ENCODE measurements at regions not wholly inside any gene's neighbourhood (a gene's known extent, or its start where the extent isn't known, plus 50 kb on each side); places are given as distances from the start of the nearest gene placed in this dataset.

DNA sequence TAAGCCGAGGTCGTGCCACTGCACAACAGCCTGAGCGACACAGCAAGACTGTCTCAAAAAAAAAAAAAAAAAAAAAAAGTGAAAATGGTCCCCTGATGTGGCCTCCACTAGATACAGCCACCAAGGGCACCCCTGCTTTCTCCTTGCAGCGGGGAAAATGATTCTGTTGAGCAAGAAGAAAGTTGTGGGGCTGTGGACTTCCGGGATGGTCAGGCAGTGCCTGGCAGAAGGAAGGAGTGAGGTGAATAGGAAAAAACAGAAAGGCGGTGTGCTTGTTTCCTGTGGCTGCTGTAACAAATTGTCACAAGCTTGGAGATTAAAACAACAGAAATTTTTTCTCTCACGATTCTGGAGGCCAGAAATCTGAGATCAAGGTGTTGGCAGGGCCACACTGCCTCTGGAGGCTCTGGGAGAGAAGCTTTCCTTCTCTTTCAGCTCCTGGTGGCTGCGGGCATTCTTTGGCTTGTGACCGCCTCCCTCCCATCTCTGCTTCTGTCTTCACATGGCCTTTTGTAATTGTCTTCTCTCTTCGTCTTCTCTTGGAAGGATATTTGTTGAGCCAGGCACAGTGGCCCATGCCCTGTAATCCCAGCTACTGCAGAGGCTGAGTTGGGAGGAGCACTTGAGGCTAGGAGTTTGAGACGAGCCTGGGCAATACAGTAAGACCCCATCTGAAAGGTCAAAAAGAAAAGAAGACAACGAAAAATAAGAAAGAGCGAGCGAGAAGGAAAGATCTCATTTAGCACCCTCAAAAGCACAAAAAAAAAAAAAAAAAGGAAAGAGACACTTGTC lies 116.6 kb upstream of the MED13L start:
- Histone ChIP-seq H3K27ac (ENCODE audit: poor library complexity, severe bottlenecking) (no peak overlapping the region), H3K4me1 (ENCODE audit: insufficient read depth, poor library complexity, severe bottlenecking) (peaks cover 15% of the 10 kb centered on the region), H3K9me3 (ENCODE audit: severe bottlenecking) (peaks cover 6% of the 10 kb centered on the region), H3K36me3 (ENCODE audit: low read depth) (no peaks in the 10 kb centered on the region), H3K4me3 (ENCODE audit: severe bottlenecking) (no peak overlapping the region), H3K27me3 (ENCODE audit: insufficient read depth, poor library complexity, severe bottlenecking) (no peaks in the 10 kb centered on the region)
- TF ChIP-seq, protein P1, sequence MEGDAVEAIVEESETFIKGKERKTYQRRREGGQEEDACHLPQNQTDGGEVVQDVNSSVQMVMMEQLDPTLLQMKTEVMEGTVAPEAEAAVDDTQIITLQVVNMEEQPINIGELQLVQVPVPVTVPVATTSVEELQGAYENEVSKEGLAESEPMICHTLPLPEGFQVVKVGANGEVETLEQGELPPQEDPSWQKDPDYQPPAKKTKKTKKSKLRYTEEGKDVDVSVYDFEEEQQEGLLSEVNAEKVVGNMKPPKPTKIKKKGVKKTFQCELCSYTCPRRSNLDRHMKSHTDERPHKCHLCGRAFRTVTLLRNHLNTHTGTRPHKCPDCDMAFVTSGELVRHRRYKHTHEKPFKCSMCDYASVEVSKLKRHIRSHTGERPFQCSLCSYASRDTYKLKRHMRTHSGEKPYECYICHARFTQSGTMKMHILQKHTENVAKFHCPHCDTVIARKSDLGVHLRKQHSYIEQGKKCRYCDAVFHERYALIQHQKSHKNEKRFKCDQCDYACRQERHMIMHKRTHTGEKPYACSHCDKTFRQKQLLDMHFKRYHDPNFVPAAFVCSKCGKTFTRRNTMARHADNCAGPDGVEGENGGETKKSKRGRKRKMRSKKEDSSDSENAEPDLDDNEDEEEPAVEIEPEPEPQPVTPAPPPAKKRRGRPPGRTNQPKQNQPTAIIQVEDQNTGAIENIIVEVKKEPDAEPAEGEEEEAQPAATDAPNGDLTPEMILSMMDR (IDR thresholded peaks at IDR 0.05; ENCODE audit: poor library complexity, severe bottlenecking): no peak
- DNase-seq (ENCODE audit: low spot score) (no peak), ATAC-seq (ENCODE audit: low read depth) (no peak)

DNA sequence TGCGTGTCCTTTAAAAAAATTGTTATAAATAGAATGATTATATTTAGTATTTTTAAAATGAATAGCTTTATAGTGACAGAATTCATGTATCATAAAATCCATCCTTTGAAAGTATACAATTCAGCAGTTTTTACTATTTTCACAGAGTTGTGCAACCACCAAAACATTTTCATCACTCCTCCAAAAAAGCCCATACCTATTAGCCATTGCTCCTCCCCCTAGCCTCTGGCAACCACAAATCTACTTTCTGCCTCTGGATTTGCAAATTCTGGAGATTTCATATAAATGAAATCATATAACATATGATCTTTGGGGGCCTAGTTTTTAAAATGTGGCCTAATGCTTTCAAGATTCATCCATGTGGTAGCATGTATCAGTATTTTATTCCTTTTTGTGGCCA lies 117.9 kb upstream of the MED13L start:
- Histone ChIP-seq H3K36me3 (ENCODE audit: low read depth) (no peaks in the 10 kb centered on the region), H3K27me3 (ENCODE audit: insufficient read depth, poor library complexity, severe bottlenecking) (no peaks in the 10 kb centered on the region), H3K4me3 (ENCODE audit: severe bottlenecking) (no peak overlapping the region), H3K9me3 (ENCODE audit: severe bottlenecking) (peaks cover 6% of the 10 kb centered on the region), H3K27ac (ENCODE audit: poor library complexity, severe bottlenecking) (no peak overlapping the region), H3K4me1 (ENCODE audit: insufficient read depth, poor library complexity, severe bottlenecking) (peaks cover 6% of the 10 kb centered on the region)
- ATAC-seq (ENCODE audit: low read depth) (no peak), DNase-seq (ENCODE audit: low spot score) (no peak)
- TF ChIP-seq, protein P1 (IDR thresholded peaks at IDR 0.05; ENCODE audit: poor library complexity, severe bottlenecking): no peak

DNA sequence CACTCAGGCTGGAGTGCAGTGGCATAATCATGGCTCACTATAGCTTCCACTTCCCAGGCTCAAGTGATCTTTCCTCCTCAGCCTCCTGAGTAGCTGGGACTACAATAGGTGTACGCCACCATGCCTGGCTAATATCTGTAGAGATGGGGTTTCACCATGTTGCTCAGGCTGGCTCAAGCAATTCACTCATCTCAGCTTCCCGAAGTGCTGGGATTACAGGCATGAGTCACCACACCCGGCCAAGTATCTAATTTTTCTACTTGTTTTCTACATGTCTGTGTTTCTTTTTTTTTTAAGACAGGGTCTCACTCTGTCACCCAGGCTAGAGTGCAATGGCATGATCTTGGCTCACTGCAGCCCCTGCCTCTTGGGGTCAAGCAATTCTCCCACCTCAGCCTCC lies 119.7 kb upstream of the MED13L start:
- H3K36me3 ChIP-seq (ENCODE audit: low read depth): no peaks in the 10 kb centered on the region
- no peaks in the 10 kb centered on the region for H3K4me1 ChIP-seq (ENCODE audit: insufficient read depth, poor library complexity, severe bottlenecking)
- ATAC-seq (ENCODE audit: low read depth): peak; percentile 83
- no peak for DNase-seq (ENCODE audit: low spot score)
- peaks cover 6% of the 10 kb centered on the region for H3K9me3 ChIP-seq (ENCODE audit: severe bottlenecking)
- H3K4me3 ChIP-seq (ENCODE audit: severe bottlenecking): no peak overlapping the region
- H3K27me3 ChIP-seq (ENCODE audit: insufficient read depth, poor library complexity, severe bottlenecking): no peaks in the 10 kb centered on the region
- H3K27ac ChIP-seq (ENCODE audit: poor library complexity, severe bottlenecking): no peak overlapping the region
- TF ChIP-seq, protein P1 (IDR thresholded peaks at IDR 0.05; ENCODE audit: poor library complexity, severe bottlenecking): no peak

DNA sequence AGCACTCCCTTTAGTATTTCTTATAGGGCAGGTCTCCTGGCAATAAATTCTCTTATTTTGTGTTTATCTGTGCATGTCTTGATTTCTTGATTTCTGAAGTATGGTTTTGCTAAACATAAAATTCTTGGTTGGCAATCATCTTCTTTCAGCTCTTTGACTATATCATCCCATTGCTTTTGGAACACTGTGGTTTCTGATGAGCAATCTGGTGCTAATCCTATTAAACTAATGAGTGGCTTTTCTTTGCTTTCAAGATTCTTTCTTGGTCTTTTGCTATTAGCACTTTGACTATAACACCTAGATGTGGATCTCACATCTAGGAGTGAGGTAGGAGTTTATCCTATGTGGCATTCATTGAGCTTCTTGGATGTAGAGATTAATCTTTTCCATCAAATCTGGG lies 120.7 kb upstream of the MED13L start:
- H3K9me3 ChIP-seq (ENCODE audit: severe bottlenecking): peaks cover 6% of the 10 kb centered on the region
- TF ChIP-seq, protein P1 (IDR thresholded peaks at IDR 0.05; ENCODE audit: poor library complexity, severe bottlenecking): no peak
- DNase-seq (ENCODE audit: low spot score): no peak
- H3K4me1 ChIP-seq (ENCODE audit: insufficient read depth, poor library complexity, severe bottlenecking): no peaks in the 10 kb centered on the region
- no peaks in the 10 kb centered on the region for H3K36me3 ChIP-seq (ENCODE audit: low read depth)
- H3K4me3 ChIP-seq (ENCODE audit: severe bottlenecking): no peak overlapping the region
- no peak overlapping the region for H3K27ac ChIP-seq (ENCODE audit: poor library complexity, severe bottlenecking)
- no peaks in the 10 kb centered on the region for H3K27me3 ChIP-seq (ENCODE audit: insufficient read depth, poor library complexity, severe bottlenecking)
- ATAC-seq (ENCODE audit: low read depth): no peak

DNA sequence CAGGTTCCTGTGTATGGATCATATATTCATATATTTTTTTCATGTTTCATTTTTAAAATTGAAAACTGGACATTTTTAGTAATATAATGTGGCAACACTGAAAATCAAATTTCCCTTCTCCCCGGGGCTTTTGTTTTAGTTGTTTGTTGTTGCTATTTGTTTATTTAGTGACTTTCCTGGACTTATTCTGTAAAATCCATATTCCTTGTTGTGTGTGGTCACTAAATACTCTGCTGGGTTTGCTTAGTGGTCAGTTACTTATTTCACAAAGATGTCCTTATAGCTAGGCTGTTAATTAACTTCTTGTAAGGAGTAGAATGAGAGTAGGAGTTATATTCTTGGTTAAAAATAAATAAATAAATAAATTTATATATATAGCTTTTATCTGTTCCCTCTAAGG lies 121.6 kb upstream of the MED13L start:
- Histone ChIP-seq H3K9me3 (ENCODE audit: severe bottlenecking) (peaks cover 6% of the 10 kb centered on the region), H3K27ac (ENCODE audit: poor library complexity, severe bottlenecking) (no peak overlapping the region), H3K27me3 (ENCODE audit: insufficient read depth, poor library complexity, severe bottlenecking) (no peaks in the 10 kb centered on the region), H3K4me3 (ENCODE audit: severe bottlenecking) (no peak overlapping the region), H3K4me1 (ENCODE audit: insufficient read depth, poor library complexity, severe bottlenecking) (no peaks in the 10 kb centered on the region), H3K36me3 (ENCODE audit: low read depth) (no peaks in the 10 kb centered on the region)
- DNase-seq (ENCODE audit: low spot score) (no peak), ATAC-seq (ENCODE audit: low read depth) (no peak)
- TF ChIP-seq, protein P1 (IDR thresholded peaks at IDR 0.05; ENCODE audit: poor library complexity, severe bottlenecking): no peak

Measured in RWPE2 (cell line).